Naive B cell (primary cell): ENCODE measurements at regions not wholly inside any gene's neighbourhood (a gene's known extent, or its start where the extent isn't known, plus 50 kb on each side); places are given as distances from the start of the nearest gene placed in this dataset.

Source experiments
- ATAC-seq, 2 donors: fragments of 150-1000 bp; cut with Tn5 transposase; 2 replicates each; pipeline ENCODE4 v1.10.0; 2021; ENCODE audit warnings: low read depth in 2 of 2, mild to moderate bottlenecking in 2 of 2, moderate library complexity in 2 of 2
- DNase-seq: peaks from one replicate; pipeline ENCODE4 v3.0.0; 2022
- H3K27ac Mint-ChIP-seq, 6 donors: one replicate each; pipeline ENCODE4 v1.8.0; 2020 to 2022; ENCODE audit warnings: mild to moderate bottlenecking in 6 of 6, mixed read lengths in 6 of 6, moderate library complexity in 5 of 6, inconsistent platforms in 2 of 6
- H3K27me3 Mint-ChIP-seq, 3 donors: one replicate each; pipeline ENCODE4 v1.8.0; 2021 to 2022; ENCODE audit warnings: mixed read lengths in 3 of 3, mild to moderate bottlenecking in 1 of 3
- H3K36me3 Mint-ChIP-seq, 2 donors: one replicate each; pipeline ENCODE4 v1.8.0; 2020 to 2022; ENCODE audit warnings: mixed read lengths in 2 of 2, inconsistent platforms in 1 of 2, mild to moderate bottlenecking in 1 of 2
- H3K4me1 Mint-ChIP-seq, 3 donors: one replicate each; pipeline ENCODE4 v1.8.0; 2020 to 2022; ENCODE audit warnings: mixed read lengths in 3 of 3, inconsistent platforms in 1 of 3, mild to moderate bottlenecking in 1 of 3, moderate library complexity in 1 of 3
- H3K4me3 Mint-ChIP-seq, 8 donors: one replicate each; pipeline ENCODE4 v1.8.0; 2020 to 2022; ENCODE audit warnings: mild to moderate bottlenecking in 8 of 8, mixed read lengths in 8 of 8, moderate library complexity in 8 of 8, inconsistent platforms in 2 of 8
- H3K9me3 Mint-ChIP-seq, 7 donors: one replicate each; pipeline ENCODE4 v1.8.0; 2020 to 2022; ENCODE audit warnings: mixed read lengths in 7 of 7, mild to moderate bottlenecking in 5 of 7, inconsistent platforms in 2 of 7, moderate library complexity in 1 of 7

DNA sequence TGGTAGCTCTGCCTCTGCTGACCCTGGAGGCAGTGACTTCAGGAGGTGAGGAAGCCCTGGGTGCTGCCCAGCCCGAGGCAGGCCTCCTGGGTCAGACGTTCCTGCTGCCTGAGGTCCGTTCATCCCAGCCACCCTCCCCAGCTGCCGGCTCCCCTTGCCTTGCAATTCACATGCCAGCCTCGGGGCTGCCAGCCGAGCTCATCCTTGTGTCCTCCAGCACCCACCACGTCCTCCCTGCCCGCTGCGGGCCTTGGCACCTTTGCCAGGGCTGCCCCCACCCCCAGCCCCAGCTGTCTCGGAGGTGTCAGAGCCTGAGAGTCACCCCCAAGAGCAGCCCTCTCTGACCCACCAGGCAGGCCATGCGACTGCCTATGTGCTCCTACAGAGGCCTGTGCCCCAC lies 162.1 kb upstream of the RNF32 start:
- H3K4me1 Mint-ChIP-seq: no peaks in the 10 kb centered on the region
- DNase-seq (no peak), ATAC-seq (no peak)
- peaks cover 21 to 42% (median 34%) of the 10 kb centered on the region in 3 donors for H3K27me3 Mint-ChIP-seq
- H3K27ac Mint-ChIP-seq: no peak overlapping the region
- H3K36me3 Mint-ChIP-seq: no peaks in the 10 kb centered on the region
- H3K4me3 Mint-ChIP-seq: no peak overlapping the region
- peaks cover 0 to 1% (median 0%) of the 10 kb centered on the region in 7 donors for H3K9me3 Mint-ChIP-seq

DNA sequence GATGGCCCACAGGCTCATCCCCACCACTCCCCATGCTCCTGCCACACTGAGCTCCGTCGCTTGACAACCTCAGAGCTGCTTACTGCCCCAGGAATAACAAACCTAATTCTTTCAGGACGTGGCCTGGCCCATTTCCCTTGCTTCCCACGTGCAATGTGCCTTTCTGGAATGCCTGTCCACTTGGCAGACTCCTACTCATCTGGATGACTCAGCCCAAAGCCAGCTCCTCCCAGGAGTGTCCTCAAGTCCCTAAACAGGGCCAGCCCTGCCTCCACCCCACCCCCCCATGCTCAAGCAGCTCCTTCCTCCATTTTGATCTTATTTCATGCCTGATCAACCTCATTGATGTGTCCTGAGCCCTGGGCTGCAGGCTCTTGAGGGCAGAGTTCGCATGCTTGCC lies 164.9 kb upstream of the RNF32 start:
- no peak for ATAC-seq
- peaks cover 20 to 37% (median 23%) of the 10 kb centered on the region in 3 donors for H3K27me3 Mint-ChIP-seq
- no peaks in the 10 kb centered on the region for H3K36me3 Mint-ChIP-seq

DNA sequence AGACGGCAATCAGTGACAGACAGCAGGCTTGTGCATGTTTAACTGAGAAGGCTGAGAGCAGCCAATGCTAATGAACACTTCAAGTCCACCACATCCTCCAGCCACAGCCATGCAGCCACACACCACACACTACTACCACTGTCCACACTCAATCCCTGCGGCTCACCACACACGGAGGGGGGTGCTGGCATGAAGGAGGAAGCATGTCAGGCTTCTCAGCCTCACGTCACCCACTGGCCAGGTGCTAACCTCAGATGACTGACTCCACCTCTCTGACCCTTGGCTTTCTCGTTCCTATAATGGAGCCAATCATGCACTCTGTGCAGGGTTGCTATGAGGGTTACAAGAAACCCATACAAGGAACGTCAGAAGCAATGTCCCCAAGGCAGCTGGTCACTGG lies 165.4 kb upstream of the RNF32 start:
- no peaks in the 10 kb centered on the region for H3K4me1 Mint-ChIP-seq
- peak overlapping the region in 1 of 6 donors; percentile 74 for H3K27ac Mint-ChIP-seq
- peaks cover 18 to 37% (median 20%) of the 10 kb centered on the region in 3 donors for H3K27me3 Mint-ChIP-seq
- no peaks in the 10 kb centered on the region for H3K36me3 Mint-ChIP-seq
- peaks cover 0 to 3% (median 0%) of the 10 kb centered on the region in 7 donors for H3K9me3 Mint-ChIP-seq
- no peak for DNase-seq
- no peak overlapping the region for H3K4me3 Mint-ChIP-seq
- no peak for ATAC-seq

More for the DNA sequence above, 164.9 kb upstream of the RNF32 start:
- DNase-seq: no peak
- H3K9me3 Mint-ChIP-seq: peaks cover 0 to 3% (median 0%) of the 10 kb centered on the region in 7 donors
- H3K4me1 Mint-ChIP-seq: no peaks in the 10 kb centered on the region
- H3K27ac Mint-ChIP-seq: no peak overlapping the region
- H3K4me3 Mint-ChIP-seq: no peak overlapping the region

DNA sequence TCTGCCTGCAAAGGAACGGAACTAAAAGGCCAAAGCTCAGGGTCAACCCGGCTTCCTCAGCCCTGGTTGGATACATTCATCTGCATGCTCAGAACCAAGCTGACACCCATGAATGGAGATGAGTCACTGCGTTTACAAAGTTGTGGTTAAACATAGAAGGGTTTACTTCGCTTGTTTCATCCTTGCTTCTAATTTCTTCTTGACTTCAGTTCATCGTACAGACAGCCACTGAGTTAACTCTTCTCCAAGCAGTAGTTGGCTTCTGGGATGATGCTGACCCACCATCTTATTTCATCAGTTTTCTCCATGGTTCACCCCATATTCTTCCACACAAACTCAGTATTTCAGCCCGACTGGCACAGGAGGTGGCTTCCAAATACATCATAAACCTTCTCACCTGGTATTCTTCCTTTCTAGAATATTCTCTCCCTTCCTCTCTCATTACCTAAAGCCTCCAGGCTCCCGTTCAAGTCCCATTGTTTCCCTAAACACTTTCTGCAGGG lies 166.3 kb upstream of the RNF32 start:
- Mint-ChIP-seq H3K9me3 (peaks cover 0 to 3% (median 0%) of the 10 kb centered on the region in 7 donors), H3K27me3 (peaks cover 18 to 31% (median 20%) of the 10 kb centered on the region in 3 donors), H3K27ac (no peak overlapping the region), H3K36me3 (no peaks in the 10 kb centered on the region), H3K4me3 (no peak overlapping the region), H3K4me1 (no peaks in the 10 kb centered on the region)
- no peak for ATAC-seq
- DNase-seq: no peak

DNA sequence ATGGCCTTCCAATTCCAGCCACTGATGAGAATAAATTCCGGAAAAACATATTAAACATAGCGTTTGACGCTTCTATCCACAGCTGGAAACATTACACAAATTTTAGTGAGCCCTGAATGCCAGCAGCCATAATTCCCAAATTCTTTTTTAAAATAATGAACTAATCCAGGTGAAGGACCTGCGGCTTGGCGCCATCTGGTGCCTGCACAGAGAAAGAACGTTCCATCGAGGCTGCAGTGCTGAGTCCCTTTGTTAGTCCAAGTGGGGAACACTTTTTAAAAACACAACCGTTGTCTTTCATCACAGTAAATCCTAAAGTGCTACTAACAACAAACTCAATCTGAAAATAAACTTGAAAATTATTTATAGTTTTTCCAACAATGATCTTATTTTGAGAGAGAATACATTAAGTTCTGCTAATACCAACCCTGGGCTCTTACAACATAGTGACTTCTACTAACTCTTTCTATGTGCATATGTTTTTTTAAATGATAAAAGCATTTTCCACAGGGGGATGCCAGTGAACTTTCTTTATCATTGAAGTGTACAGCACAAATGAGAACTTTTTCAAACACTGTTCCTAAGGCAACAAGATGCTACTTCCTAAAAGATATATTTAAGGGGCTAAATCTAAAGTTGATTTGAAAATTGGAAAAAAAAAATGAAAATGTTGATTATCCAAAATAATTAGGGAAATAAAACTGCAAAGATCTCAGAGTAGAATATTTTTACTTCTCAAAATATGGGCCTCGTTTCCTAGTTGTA lies 166.9 kb upstream of the RNF32 start:
- ATAC-seq (no peak), DNase-seq (no peak)
- H3K4me3 Mint-ChIP-seq: no peak overlapping the region
- no peak overlapping the region for H3K27ac Mint-ChIP-seq
- no peaks in the 10 kb centered on the region for H3K4me1 Mint-ChIP-seq
- H3K36me3 Mint-ChIP-seq: no peaks in the 10 kb centered on the region
- H3K27me3 Mint-ChIP-seq: peaks cover 18 to 28% (median 20%) of the 10 kb centered on the region in 3 donors
- H3K9me3 Mint-ChIP-seq: peaks cover 0 to 3% (median 0%) of the 10 kb centered on the region in 7 donors

DNA sequence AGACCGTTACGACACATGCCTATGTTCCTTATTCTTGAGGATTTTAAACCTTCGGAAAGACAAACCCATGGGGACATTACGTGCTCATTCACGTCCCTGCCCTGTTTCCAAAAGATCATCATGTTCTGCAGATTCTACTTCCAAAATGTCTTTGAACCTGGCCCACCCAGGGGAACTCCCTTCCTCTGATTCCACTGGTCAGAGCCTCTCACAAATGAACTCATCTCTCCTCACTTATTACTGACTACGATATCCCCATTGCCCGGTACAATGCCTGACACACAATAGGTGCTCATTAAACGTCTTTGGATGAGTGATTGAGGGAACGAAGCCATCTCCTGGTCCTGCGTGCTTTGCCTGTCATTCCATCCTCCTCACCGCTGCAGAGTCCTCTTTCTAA lies 168.3 kb upstream of the RNF32 start:
- Mint-ChIP-seq H3K27ac (no peak overlapping the region), H3K9me3 (peaks cover 0 to 3% (median 0%) of the 10 kb centered on the region in 7 donors), H3K36me3 (no peaks in the 10 kb centered on the region), H3K27me3 (peaks cover 11 to 20% (median 19%) of the 10 kb centered on the region in 3 donors), H3K4me3 (no peak overlapping the region), H3K4me1 (no peaks in the 10 kb centered on the region)
- DNase-seq: no peak
- no peak for ATAC-seq

DNA sequence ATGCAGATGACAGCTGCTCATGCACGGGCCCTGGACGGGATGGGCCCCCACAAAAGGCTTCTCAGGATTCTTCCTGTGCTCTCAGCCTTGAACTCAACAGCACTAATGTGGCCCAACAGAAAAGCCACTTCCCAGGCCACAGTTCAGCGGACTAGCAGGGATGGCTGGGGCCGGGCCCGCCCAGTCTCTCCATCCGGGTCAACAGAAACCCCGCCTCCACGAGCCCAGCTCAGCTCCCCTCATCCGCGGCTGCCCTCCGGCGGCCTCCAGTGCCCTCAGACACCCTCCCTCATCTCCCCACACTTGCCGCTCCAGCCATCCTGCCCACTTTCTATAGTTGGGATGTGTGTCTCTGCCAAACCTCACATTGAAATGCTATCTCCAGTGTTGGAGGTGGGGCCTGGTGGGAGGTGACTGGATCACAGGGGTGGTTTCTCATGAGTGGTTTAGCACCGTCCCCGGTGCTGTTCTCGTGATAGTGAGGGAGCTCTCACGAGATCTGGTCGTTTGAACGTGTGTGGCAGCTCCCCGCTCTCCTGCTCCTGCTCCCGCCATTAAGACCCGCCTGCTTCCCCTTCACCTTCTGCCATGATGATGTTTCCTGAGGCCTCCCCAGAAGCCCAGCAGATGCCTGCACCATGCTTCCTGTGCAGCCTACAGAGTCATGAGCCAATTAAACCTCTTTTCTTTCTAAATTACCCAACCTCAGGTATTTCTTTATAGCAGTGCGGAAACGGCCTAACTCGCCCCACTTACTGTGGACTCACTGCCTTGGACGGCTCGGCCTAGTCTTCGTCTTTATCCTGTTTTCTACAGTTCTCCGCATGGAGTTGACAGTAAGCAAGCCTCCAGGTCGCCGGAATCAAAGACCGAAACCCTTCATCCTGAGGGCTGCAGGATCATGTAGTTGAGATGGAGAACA lies 169.9 kb upstream of the RNF32 start:
- H3K27ac Mint-ChIP-seq: no peak overlapping the region
- peaks cover 0 to 2% (median 0%) of the 10 kb centered on the region in 7 donors for H3K9me3 Mint-ChIP-seq

DNA sequence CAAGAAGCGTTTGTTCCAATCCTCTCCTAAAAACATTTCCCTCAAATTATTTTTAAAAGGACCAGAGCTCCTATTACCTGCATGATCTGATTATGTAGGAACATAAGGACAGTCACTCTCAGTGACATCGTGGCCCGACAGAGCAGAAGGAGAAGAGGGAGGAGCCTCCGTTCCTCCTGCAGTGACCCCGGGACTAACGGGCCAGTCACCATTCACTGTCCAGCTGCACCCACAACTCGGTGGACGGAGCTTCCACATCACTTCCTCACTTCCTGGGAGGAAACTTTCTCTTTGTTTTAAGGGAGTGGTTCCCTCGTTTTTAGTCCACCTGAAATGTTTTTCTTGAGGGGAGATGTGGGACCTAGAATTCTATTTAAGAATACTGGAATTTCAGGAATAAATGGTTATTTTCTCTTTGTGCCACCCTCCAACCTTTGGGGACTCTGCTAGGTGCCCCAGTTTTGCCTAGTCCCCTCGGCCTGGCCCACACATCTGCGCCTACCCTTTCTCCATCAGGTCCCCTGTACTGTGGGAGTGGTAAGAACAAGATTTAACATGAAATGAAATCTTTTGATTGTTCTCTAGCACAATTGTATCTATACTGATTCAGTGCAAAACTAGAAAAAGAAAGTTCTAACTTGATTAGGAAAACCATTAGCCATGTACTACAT lies 173.5 kb upstream of the RNF32 start:
- H3K36me3 Mint-ChIP-seq: no peaks in the 10 kb centered on the region
- H3K27ac Mint-ChIP-seq: no peak overlapping the region
- no peak overlapping the region for H3K4me3 Mint-ChIP-seq
- ATAC-seq (no peak), DNase-seq (no peak)
- H3K9me3 Mint-ChIP-seq: peaks cover 0 to 7% (median 4%) of the 10 kb centered on the region in 7 donors
- peaks cover 3 to 18% (median 8%) of the 10 kb centered on the region in 3 donors for H3K27me3 Mint-ChIP-seq
- H3K4me1 Mint-ChIP-seq: no peaks in the 10 kb centered on the region

More for the DNA sequence above, 169.9 kb upstream of the RNF32 start:
- no peaks in the 10 kb centered on the region for H3K36me3 Mint-ChIP-seq
- no peak overlapping the region for H3K4me3 Mint-ChIP-seq
- DNase-seq (no peak), ATAC-seq (no peak)
- no peaks in the 10 kb centered on the region for H3K4me1 Mint-ChIP-seq
- H3K27me3 Mint-ChIP-seq: peaks cover 7 to 17% (median 15%) of the 10 kb centered on the region in 3 donors

DNA sequence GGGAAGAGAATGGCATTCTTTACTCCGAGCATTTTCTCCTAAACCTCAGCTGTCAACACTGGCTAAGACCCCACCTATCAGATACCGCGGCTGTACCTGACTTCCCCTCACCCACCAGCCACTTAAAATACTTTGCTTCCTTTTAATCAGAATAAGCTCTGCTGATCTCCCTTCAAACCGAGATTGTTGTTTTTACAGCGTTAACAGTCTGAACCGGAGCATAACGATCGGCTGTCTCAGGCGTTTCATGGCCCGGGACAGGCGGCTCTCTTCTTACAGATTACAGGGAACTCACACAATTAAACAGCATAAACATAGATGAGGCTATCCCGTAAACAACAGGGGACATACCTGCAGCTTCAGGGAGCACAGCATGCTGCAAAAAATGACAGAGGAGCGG lies 174.3 kb upstream of the RNF32 start:
- Mint-ChIP-seq H3K27me3 (peaks cover 0 to 18% (median 8%) of the 10 kb centered on the region in 3 donors), H3K4me3 (no peak overlapping the region), H3K36me3 (no peaks in the 10 kb centered on the region), H3K27ac (no peak overlapping the region), H3K9me3 (peaks cover 0 to 8% (median 4%) of the 10 kb centered on the region in 7 donors), H3K4me1 (no peaks in the 10 kb centered on the region)
- no peak for ATAC-seq
- DNase-seq: no peak

DNA sequence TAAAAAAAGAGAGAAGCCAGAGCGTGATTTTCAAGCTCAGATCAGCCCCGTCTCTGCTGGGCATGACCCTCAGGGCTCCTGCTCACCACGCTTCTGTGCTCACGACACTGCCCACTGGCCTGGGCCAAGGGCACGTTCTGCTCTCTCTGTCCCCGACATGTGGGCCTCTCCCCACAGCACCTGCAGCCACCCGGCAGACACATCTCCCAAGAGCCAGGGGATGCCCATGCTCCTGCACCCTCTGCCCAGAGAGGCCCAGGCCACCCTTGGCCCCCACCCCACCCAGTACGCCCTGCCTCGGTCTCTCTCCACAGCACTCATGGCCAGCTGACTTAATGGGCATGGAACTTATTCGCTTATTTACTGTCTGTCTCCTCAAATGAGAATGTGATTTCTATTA lies 175.4 kb upstream of the RNF32 start:
- peaks cover 0 to 7% (median 2%) of the 10 kb centered on the region in 7 donors for H3K9me3 Mint-ChIP-seq
- no peak overlapping the region for H3K4me3 Mint-ChIP-seq
- peaks cover 0 to 18% (median 8%) of the 10 kb centered on the region in 3 donors for H3K27me3 Mint-ChIP-seq
- no peak for DNase-seq
- H3K27ac Mint-ChIP-seq: no peak overlapping the region
- no peaks in the 10 kb centered on the region for H3K36me3 Mint-ChIP-seq
- H3K4me1 Mint-ChIP-seq: no peaks in the 10 kb centered on the region
- no peak for ATAC-seq

DNA sequence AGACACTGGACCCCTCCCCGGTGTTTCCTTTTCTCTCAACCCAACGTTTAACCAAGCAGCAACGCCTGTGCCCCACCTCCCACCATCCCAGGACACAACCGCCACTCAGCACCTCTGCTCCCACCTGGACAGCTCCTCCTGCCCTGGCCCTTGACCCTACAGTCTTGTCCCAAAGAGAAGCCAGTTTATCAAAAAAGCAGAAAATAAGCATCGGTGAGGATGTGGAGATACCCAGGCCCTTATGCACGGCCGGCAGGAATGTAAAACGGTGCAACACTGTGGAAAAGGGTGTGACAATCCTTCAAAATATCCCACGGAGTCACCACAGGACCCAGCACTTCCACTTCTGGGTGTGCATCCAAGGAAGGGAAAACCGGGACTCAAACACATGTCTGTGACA lies 176.2 kb upstream of the RNF32 start:
- Mint-ChIP-seq H3K9me3 (peaks cover 0 to 8% (median 2%) of the 10 kb centered on the region in 7 donors), H3K4me1 (no peaks in the 10 kb centered on the region), H3K27ac (no peak overlapping the region), H3K4me3 (no peak overlapping the region), H3K36me3 (no peaks in the 10 kb centered on the region), H3K27me3 (peaks cover 0 to 18% (median 10%) of the 10 kb centered on the region in 3 donors)
- ATAC-seq (no peak), DNase-seq (no peak)

DNA sequence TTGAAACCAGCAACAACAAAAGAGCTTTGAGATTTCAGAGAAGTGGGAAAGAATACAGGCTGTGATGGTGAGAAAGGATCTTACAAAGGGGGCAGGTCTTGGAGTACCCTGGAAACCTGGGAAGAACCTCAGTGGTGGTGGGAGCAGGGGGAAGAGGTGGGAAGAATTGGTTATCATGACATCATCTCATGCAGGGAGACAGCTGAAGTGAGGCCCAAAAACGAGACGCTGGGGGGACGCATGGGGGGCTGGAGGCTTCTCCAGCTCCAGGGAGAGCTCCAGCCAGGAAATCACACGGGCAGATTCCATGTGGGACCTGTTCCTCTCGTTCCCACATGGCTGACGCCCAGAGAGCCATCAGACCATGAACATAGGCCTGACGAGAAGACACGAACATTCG lies 177.3 kb upstream of the RNF32 start:
- no peaks in the 10 kb centered on the region for H3K36me3 Mint-ChIP-seq
- H3K27ac Mint-ChIP-seq: no peak overlapping the region
- no peak for ATAC-seq
- no peak for DNase-seq
- no peak overlapping the region for H3K4me3 Mint-ChIP-seq
- H3K9me3 Mint-ChIP-seq: peaks cover 0 to 12% (median 4%) of the 10 kb centered on the region in 7 donors
- no peaks in the 10 kb centered on the region for H3K4me1 Mint-ChIP-seq
- peaks cover 0 to 20% (median 18%) of the 10 kb centered on the region in 3 donors for H3K27me3 Mint-ChIP-seq
